Body of pancreas (tissue), 4 donors: ENCODE measurements at regions not wholly inside any gene's neighbourhood (a gene's known extent, or its start where the extent isn't known, plus 50 kb on each side); places are given as distances from the start of the nearest gene placed in this dataset.

Experiments
- ATAC-seq: fragments of 150-250 bp; one replicate; pipeline ENCODE4 v1.9.1; 2016
- DNase-seq, 4 donors: peaks; one replicate each; pipeline ENCODE4 v3.0.0-alpha.2; 2019
- H3K27ac ChIP-seq, 4 donors: fragments of 200-600 bp; sonication (generic); 1 replicate in 3 of 4; 2 replicates in 1 of 4; pipeline versions ENCODE4 v1.5.1 to v1.6.1; 2016 to 2019; ENCODE audit warnings: mild to moderate bottlenecking in 1 of 4, mixed read lengths in 1 of 4, moderate library complexity in 1 of 4
- H3K27me3 ChIP-seq, 2 donors: fragments of 200-600 bp; sonication (generic); one replicate each; pipeline ENCODE4 v1.6.0; 2016; ENCODE audit warnings: mild to moderate bottlenecking in 1 of 2
- H3K36me3 ChIP-seq, 2 donors: fragments of 200-600 bp; sonication (generic); replicated peaks in 1 of 2; 2 replicates each; pipeline ENCODE4 v1.5.1; 2016; ENCODE audit warnings: low read depth in 2 of 2; ENCODE audit not compliant: insufficient read depth in 1 of 2
- H3K4me1 ChIP-seq: fragments of 200-600 bp; sonication (generic); one replicate; pipeline ENCODE4 v1.6.0; 2016
- H3K4me3 ChIP-seq, 2 donors: fragments of 200-600 bp; sonication (generic); 1 replicate in 1 of 2; 2 replicates in 1 of 2; pipeline ENCODE4 v1.5.1; 2016 to 2019
- H3K9me3 ChIP-seq, 3 donors: fragments of 200-600 bp; sonication (generic); 1 replicate in 2 of 3; 2 replicates in 1 of 3; pipeline ENCODE4 v1.5.1; 2016
- CTCF ChIP-seq, 7 experiments: fragments of 450-650 bp in 4 of 7; fragments of 200-600 bp in 3 of 7; sonication (generic) in 3 of 7; IDR thresholded peaks; one replicate each; pipeline ENCODE4 v1.5.1; 2016 to 2019; ENCODE audit warnings: antibody characterized with exemption in 7 of 7
- POLR2A ChIP-seq, 3 donors: fragments of 450-650 bp; IDR thresholded peaks; one replicate each; pipeline ENCODE4 v1.6.1; 2016; ENCODE audit warnings: antibody characterized with exemption in 3 of 3, mild to moderate bottlenecking in 2 of 3
- WGBS, 2 donors: methylation state at CpG; one replicate each; pipeline ENCODE4 v1.1.5; 2017; 5-methylcytosine and 5-hydroxymethylcytosine counted together
- intact Hi-C: fragments of 100-400 bp; cut with DNase I; formaldehyde crosslinking; loops from one replicate; pipeline ENCODE4 v1.15.1; 2023

GRCh38 chr3:18761530-18761929 lies 336.4 kb upstream of the SATB1 start:
- Histone ChIP-seq H3K27ac (no peak overlapping the region), H3K36me3 (no peaks in the 10 kb centered on the region), H3K4me3 (no peak overlapping the region), H3K9me3 (no peaks in the 10 kb centered on the region), H3K4me1 (peaks cover 8% of the 10 kb centered on the region), H3K27me3 (no peaks in the 10 kb centered on the region)
- WGBS, 2 donors: 40 to 45% methylated on average over 5 of the region's 5 CpGs
- ATAC-seq (no peak), DNase-seq (no peak)
- TF ChIP-seq CTCF (IDR thresholded peaks at IDR 0.05) (no peak), POLR2A (IDR thresholded peaks at IDR 0.05) (no peak)
- intact Hi-C loops: loop anchor here (10.0 kb wide), 1 partner anchor 197 kb away; no protein-coding TSS in a partner anchor

DNA sequence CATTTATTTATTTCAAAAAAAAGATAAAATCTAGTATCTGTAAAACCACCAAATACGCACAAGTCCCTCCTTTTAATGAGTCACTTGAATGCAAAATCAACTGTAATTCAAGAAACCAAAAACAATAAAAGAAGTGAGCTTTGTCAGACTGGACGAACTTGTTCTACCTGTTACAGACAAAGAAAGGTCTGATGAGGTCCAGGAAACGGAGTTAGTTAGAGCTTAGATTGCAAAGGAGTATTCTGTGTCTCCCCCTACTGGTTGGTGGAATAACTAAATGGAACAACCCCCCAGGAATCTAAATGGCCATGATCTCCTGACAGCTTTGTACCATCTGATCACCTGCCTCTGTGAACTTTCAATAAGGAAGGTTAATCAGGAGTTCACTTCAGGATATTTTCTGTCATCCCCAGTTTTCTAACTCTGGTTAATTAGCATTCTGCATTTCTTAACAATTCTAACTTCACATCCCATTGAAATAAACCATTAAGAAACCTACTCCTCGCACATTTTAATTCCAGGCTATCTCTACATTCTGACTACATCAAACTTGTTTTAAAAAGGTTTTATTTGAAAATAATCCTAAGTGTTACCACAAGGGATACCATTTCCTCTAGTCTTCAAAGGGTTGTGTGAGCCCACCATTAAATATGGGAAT lies 333.0 kb upstream of the SATB1 start:
- TF ChIP-seq POLR2A (IDR thresholded peaks at IDR 0.05) (no peak), CTCF (IDR thresholded peaks at IDR 0.05) (peak; percentile 28 to 95 (median 91))
- intact Hi-C loops: no loop called here
- Histone ChIP-seq H3K4me1 (peaks cover 14% of the 10 kb centered on the region), H3K9me3 (no peaks in the 10 kb centered on the region), H3K36me3 (no peaks in the 10 kb centered on the region), H3K4me3 (no peak overlapping the region), H3K27ac (peak overlapping the region in 2 of 4 donors; percentile 27 to 50), H3K27me3 (no peaks in the 10 kb centered on the region)
- ATAC-seq: peak; percentile 100
- WGBS, 2 donors: 23 to 25% methylated on average over 4 of the region's 4 CpGs
- DNase-seq: peak; percentile 23 to 83 (median 40)

- intact Hi-C loops: no loop called here
Observed at GRCh38 chr3:18757476-18757875, 332.3 kb upstream of the SATB1 start.

GRCh38 chr3:18752273-18752934 lies 327.3 kb upstream of the SATB1 start:
- no peak overlapping the region for H3K4me3 ChIP-seq
- no peaks in the 10 kb centered on the region for H3K27me3 ChIP-seq
- H3K4me1 ChIP-seq: peaks cover 9% of the 10 kb centered on the region
- no peaks in the 10 kb centered on the region for H3K9me3 ChIP-seq
- no peaks in the 10 kb centered on the region for H3K36me3 ChIP-seq
- DNase-seq: no peak
- WGBS, 2 donors: 89% methylated on average over 4 of the region's 4 CpGs
- intact Hi-C loops: no loop called here
- H3K27ac ChIP-seq: no peak overlapping the region
- no peak for ATAC-seq
- TF ChIP-seq CTCF (IDR thresholded peaks at IDR 0.05) (no peak), POLR2A (IDR thresholded peaks at IDR 0.05) (no peak)

More at GRCh38 chr3:18757476-18757875, 332.3 kb upstream of the SATB1 start:
- 54 to 62% methylated on average over 3 of the region's 3 CpGs for WGBS, 2 donors
- Histone ChIP-seq H3K9me3 (no peaks in the 10 kb centered on the region), H3K27ac (peak overlapping the region in 2 of 4 donors; percentile 27 to 50), H3K4me1 (peaks cover 14% of the 10 kb centered on the region), H3K4me3 (no peak overlapping the region), H3K27me3 (no peaks in the 10 kb centered on the region), H3K36me3 (no peaks in the 10 kb centered on the region)
- DNase-seq: no peak
- TF ChIP-seq CTCF (IDR thresholded peaks at IDR 0.05) (no peak), POLR2A (IDR thresholded peaks at IDR 0.05) (no peak)
- no peak for ATAC-seq
